ENCODE measurements at regions not wholly inside any gene's neighbourhood (a gene's known extent, or its start where the extent isn't known, plus 50 kb on each side); places are given as distances from the start of the nearest gene placed in this dataset.

- Histone ChIP-seq H3K4me3 (replicated peaks; ENCODE audit: low read depth, low read length) (no peak overlapping the region), H3K27me3 (replicated peaks; ENCODE audit: control insufficient read depth, insufficient read depth, low read length) (no peaks in the 10 kb centered on the region), H3K36me3 (ENCODE audit: control insufficient read depth, insufficient read depth, low read length) (no peaks in the 10 kb centered on the region)
- TF ChIP-seq CTCF (IDR thresholded peaks at IDR 0.05; ENCODE audit: insufficient read depth, low read length, poor library complexity, severe bottlenecking): no peak
- no peak for DNase-seq (ENCODE audit: extremely low read depth, insufficient read length)
Measured at GRCh38 chr12:22799503-22799902, 174.5 kb downstream of the ETNK1 start.

DNA sequence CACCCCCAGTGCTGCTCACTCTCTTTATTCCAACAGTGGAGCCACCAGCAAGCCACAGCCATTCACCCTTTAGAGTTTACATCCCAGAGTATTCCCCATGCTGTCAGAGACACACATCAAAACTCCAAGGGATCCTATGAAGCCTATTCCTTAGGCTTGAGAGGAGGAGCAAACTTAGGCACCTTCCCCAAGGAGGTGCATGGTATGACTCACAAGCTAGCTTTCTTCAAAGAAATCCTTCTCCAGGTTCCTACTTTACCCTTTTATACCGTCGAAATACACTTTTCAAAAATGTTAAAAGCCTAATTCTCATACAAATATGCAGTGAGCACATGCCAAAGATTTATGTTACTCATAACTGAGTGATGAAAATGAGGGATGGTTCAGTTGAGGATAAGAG is 175.4 kb downstream of the ETNK1 start:
- no peak for TF ChIP-seq CTCF (IDR thresholded peaks at IDR 0.05; ENCODE audit: insufficient read depth, low read length, poor library complexity, severe bottlenecking)
- Histone ChIP-seq H3K27me3 (replicated peaks; ENCODE audit: control insufficient read depth, insufficient read depth, low read length) (no peaks in the 10 kb centered on the region), H3K36me3 (ENCODE audit: control insufficient read depth, insufficient read depth, low read length) (no peaks in the 10 kb centered on the region), H3K4me3 (replicated peaks; ENCODE audit: low read depth, low read length) (no peak overlapping the region)
- no peak for DNase-seq (ENCODE audit: extremely low read depth, insufficient read length)

- DNase-seq (ENCODE audit: extremely low read depth, insufficient read length): no peak
- TF ChIP-seq CTCF (IDR thresholded peaks at IDR 0.05; ENCODE audit: insufficient read depth, low read length, poor library complexity, severe bottlenecking): no peak
Measured at GRCh38 chr12:22802883-22803630, 178.1 kb downstream of the ETNK1 start.

GRCh38 chr12:22803725-22804124 is 178.8 kb downstream of the ETNK1 start:
- H3K4me3 ChIP-seq (replicated peaks; ENCODE audit: low read depth, low read length): no peak overlapping the region
- H3K27me3 ChIP-seq (replicated peaks; ENCODE audit: control insufficient read depth, insufficient read depth, low read length): no peaks in the 10 kb centered on the region
- no peak for DNase-seq (ENCODE audit: extremely low read depth, insufficient read length)
- no peaks in the 10 kb centered on the region for H3K36me3 ChIP-seq (ENCODE audit: control insufficient read depth, insufficient read depth, low read length)
- no peak for TF ChIP-seq CTCF (IDR thresholded peaks at IDR 0.05; ENCODE audit: insufficient read depth, low read length, poor library complexity, severe bottlenecking)

More at GRCh38 chr12:22802883-22803630, 178.1 kb downstream of the ETNK1 start:
- H3K36me3 ChIP-seq (ENCODE audit: control insufficient read depth, insufficient read depth, low read length): no peaks in the 10 kb centered on the region
- H3K27me3 ChIP-seq (replicated peaks; ENCODE audit: control insufficient read depth, insufficient read depth, low read length): no peaks in the 10 kb centered on the region
- no peak overlapping the region for H3K4me3 ChIP-seq (replicated peaks; ENCODE audit: low read depth, low read length)

GRCh38 chr12:22808860-22809259 is 183.9 kb downstream of the ETNK1 start:
- H3K27me3 ChIP-seq (replicated peaks; ENCODE audit: control insufficient read depth, insufficient read depth, low read length): no peaks in the 10 kb centered on the region
- no peak overlapping the region for H3K4me3 ChIP-seq (replicated peaks; ENCODE audit: low read depth, low read length)
- H3K36me3 ChIP-seq (ENCODE audit: control insufficient read depth, insufficient read depth, low read length): no peaks in the 10 kb centered on the region
- TF ChIP-seq CTCF (IDR thresholded peaks at IDR 0.05; ENCODE audit: insufficient read depth, low read length, poor library complexity, severe bottlenecking): no peak
- DNase-seq (ENCODE audit: extremely low read depth, insufficient read length): no peak
